ENCODE measurements at regions not wholly inside any gene's neighbourhood (a gene's known extent, or its start where the extent isn't known, plus 50 kb on each side); places are given as distances from the start of the nearest gene placed in this dataset.

GRCh38 chr2:185428000-185428399, 310.6 kb upstream of the FSIP2 start:
- no peak for TF ChIP-seq POLR2AphosphoS5 (IDR thresholded peaks at IDR 0.05; ENCODE audit: borderline replicate concordance, low read depth, low read length)
- TF ChIP-seq EZH2 (IDR thresholded peaks at IDR 0.05) = no peak
- no peak for TF ChIP-seq FOXP2 (optimal IDR thresholded peaks at IDR 0.05; ENCODE audit: control extremely low read depth, extremely low read length, insufficient read depth)

All from SK-N-MC (cell line).